ENCODE measurements at regions not wholly inside any gene's neighbourhood (a gene's known extent, or its start where the extent isn't known, plus 50 kb on each side); places are given as distances from the start of the nearest gene placed in this dataset.
"Not testable (repeated sequence)": the region's sequence is repeated elsewhere in the genome, so short reads cannot be mapped to it uniquely, and the experiment has no call there.

GRCh38 chr6:76565932-76566331 is 493.5 kb upstream of the IMPG1 start:
- Histone ChIP-seq H2AFZ (no peak overlapping the region), H3K9me2 (ENCODE audit: insufficient read depth) (no peaks in the 10 kb centered on the region), H3K4me3 (no peak overlapping the region), H3K79me2 (ENCODE audit: low read depth) (no peaks in the 10 kb centered on the region), H3K4me1 (replicated peaks; ENCODE audit: insufficient read depth) (no peaks in the 10 kb centered on the region), H3K36me3 (ENCODE audit: low read depth) (no peaks in the 10 kb centered on the region), H3K27ac (no peak overlapping the region), H3F3A (ENCODE audit: insufficient read depth, low read depth) (no peaks in the 10 kb centered on the region), H3K4me2 (no peak overlapping the region), H3K27me3 (ENCODE audit: insufficient read depth, low read depth) (no peaks in the 10 kb centered on the region), H4K20me1 (ENCODE audit: insufficient read depth) (no peaks in the 10 kb centered on the region), H3K9me3 (ENCODE audit: insufficient read depth, low read depth) (no peaks in the 10 kb centered on the region)
- POLR2A ChIA-PET (ENCODE audit: unreplicated experiment): no interaction called here
- intact Hi-C loops (cut with micrococcal nuclease; ENCODE audit: unreplicated experiment): no loop called here
- no peak for TF ChIP-seq EZH2 (IDR thresholded peaks at IDR 0.05; ENCODE audit: low read depth)
- TF ChIP-seq CTCF (conservative IDR thresholded peaks at IDR 0.05): no peak
- CTCF ChIA-PET: no interaction called here
- no peak for DNase-seq
- BruUV-seq (replicated peaks): no TSS peak

- H3K36me3 ChIP-seq (ENCODE audit: low read depth); BruUV-seq (replicated peaks); DNase-seq; H4K20me1 ChIP-seq (ENCODE audit: insufficient read depth); H3K27ac ChIP-seq; CTCF ChIA-PET; H3K9me3 ChIP-seq (ENCODE audit: insufficient read depth, low read depth); H3K4me1 ChIP-seq (replicated peaks; ENCODE audit: insufficient read depth); H3F3A ChIP-seq (ENCODE audit: insufficient read depth, low read depth); H3K4me2 ChIP-seq; H2AFZ ChIP-seq; H3K9me2 ChIP-seq (ENCODE audit: insufficient read depth); H3K27me3 ChIP-seq (ENCODE audit: insufficient read depth, low read depth); intact Hi-C loops (cut with micrococcal nuclease; ENCODE audit: unreplicated experiment); POLR2A ChIA-PET (ENCODE audit: unreplicated experiment); H3K79me2 ChIP-seq (ENCODE audit: low read depth); H3K4me3 ChIP-seq: not testable (repeated sequence)
Measured at GRCh38 chr6:76562371-76562770, 489.9 kb upstream of the IMPG1 start.

- H3K27me3 ChIP-seq (ENCODE audit: insufficient read depth, low read depth); H3K79me2 ChIP-seq (ENCODE audit: low read depth); BruUV-seq (replicated peaks); POLR2A ChIA-PET (ENCODE audit: unreplicated experiment); DNase-seq; H3K4me2 ChIP-seq; H3K4me1 ChIP-seq (replicated peaks; ENCODE audit: insufficient read depth); H4K20me1 ChIP-seq (ENCODE audit: insufficient read depth); H3K36me3 ChIP-seq (ENCODE audit: low read depth); CTCF ChIA-PET; H3K4me3 ChIP-seq; H3K27ac ChIP-seq; H3K9me3 ChIP-seq (ENCODE audit: insufficient read depth, low read depth); H2AFZ ChIP-seq; H3K9me2 ChIP-seq (ENCODE audit: insufficient read depth); H3F3A ChIP-seq (ENCODE audit: insufficient read depth, low read depth); intact Hi-C loops (cut with micrococcal nuclease; ENCODE audit: unreplicated experiment): not testable (repeated sequence)
Measured at GRCh38 chr6:76560851-76561755, 488.6 kb upstream of the IMPG1 start.

- Histone ChIP-seq H3F3A (ENCODE audit: insufficient read depth, low read depth) (no peaks in the 10 kb centered on the region), H3K9me2 (ENCODE audit: insufficient read depth) (no peaks in the 10 kb centered on the region), H4K20me1 (ENCODE audit: insufficient read depth) (no peaks in the 10 kb centered on the region), H3K4me2 (no peak overlapping the region), H3K79me2 (ENCODE audit: low read depth) (no peaks in the 10 kb centered on the region), H3K27me3 (ENCODE audit: insufficient read depth, low read depth) (no peaks in the 10 kb centered on the region), H3K27ac (no peak overlapping the region), H3K4me3 (no peak overlapping the region), H2AFZ (no peak overlapping the region), H3K36me3 (ENCODE audit: low read depth) (no peaks in the 10 kb centered on the region), H3K9me3 (ENCODE audit: insufficient read depth, low read depth) (no peaks in the 10 kb centered on the region), H3K4me1 (replicated peaks; ENCODE audit: insufficient read depth) (no peaks in the 10 kb centered on the region)
- intact Hi-C loops (cut with micrococcal nuclease; ENCODE audit: unreplicated experiment): no loop called here
- ChIA-PET CTCF (no interaction called here), POLR2A (ENCODE audit: unreplicated experiment) (no interaction called here)
- DNase-seq: no peak
- BruUV-seq (replicated peaks): no TSS peak
- TF ChIP-seq CTCF (conservative IDR thresholded peaks at IDR 0.05): no peak
- TF ChIP-seq EZH2 (IDR thresholded peaks at IDR 0.05; ENCODE audit: low read depth): no peak
Measured at GRCh38 chr6:76553256-76553655, 480.8 kb upstream of the IMPG1 start.
